Panc1 (cell line): ENCODE measurements at regions not wholly inside any gene's neighbourhood (a gene's known extent, or its start where the extent isn't known, plus 50 kb on each side); places are given as distances from the start of the nearest gene placed in this dataset.

Source experiments
- ATAC-seq: fragments of 200-7000 bp; cut with Tn5 transposase; 2 replicates; pipeline ENCODE4 v1.9.1; 2020; ENCODE audit warnings: mild to moderate bottlenecking, moderate library complexity
- BruUV-seq: library from RNA; stranded (reverse); fragments of 400-500 nt; replicated peaks from 2 replicates; lab custom pipeline; 2021; lab: Mats Ljungman, UMichigan
- CTCF ChIA-PET: fragments of 300-600 bp; sonication (Branson Sonifier 250); formaldehyde crosslinking; loops from one replicate; lab custom pipeline; 2022; ENCODE audit warnings: antibody characterized with exemption; lab: Charles Lee
- POLR2A ChIA-PET: fragments of 300-600 bp; sonication (Branson Sonifier 250); formaldehyde crosslinking; loops from one replicate; lab custom pipeline; 2022; ENCODE audit warnings: antibody characterized with exemption; lab: Charles Lee
- DNase-seq: peaks from one replicate; pipeline ENCODE4 v3.0.0-alpha.2; 2010; ENCODE audit warnings: low read depth, low spot score
- H3K27ac ChIP-seq: 2 replicates; pipeline ENCODE4 v1.5.1; 2011; ENCODE audit warnings: mild to moderate bottlenecking, low read length, inconsistent platforms
- H3K27me3 ChIP-seq: fragments of 200-500 bp; sonication (Bioruptor generic); 2 replicates; pipeline ENCODE4 v1.6.0; 2014; ENCODE audit warnings: low read length, inconsistent platforms; ENCODE audit not compliant: control insufficient read depth, insufficient read depth
- H3K36me3 ChIP-seq: fragments of 200-500 bp; sonication (Bioruptor generic); 2 replicates; pipeline ENCODE4 v1.5.1; 2014; ENCODE audit warnings: inconsistent platforms, mild to moderate bottlenecking, low read length, moderate library complexity; ENCODE audit not compliant: control insufficient read depth, insufficient read depth
- H3K4me1 ChIP-seq: 2 replicates; pipeline ENCODE4 v1.5.1; 2011; ENCODE audit warnings: inconsistent platforms, mild to moderate bottlenecking, low read length, moderate library complexity; ENCODE audit not compliant: control insufficient read depth, insufficient read depth
- H3K4me3 ChIP-seq, 2 experiments: 2 replicates each; pipeline ENCODE4 v1.5.1; 2011 to 2012; ENCODE audit warnings: low read depth in 2 of 2, low read length in 2 of 2, mild to moderate bottlenecking in 2 of 2, inconsistent platforms in 1 of 2, moderate library complexity in 1 of 2
- H3K9me3 ChIP-seq: fragments of 200-500 bp; sonication (Bioruptor generic); 2 replicates; pipeline ENCODE4 v1.5.1; 2014; ENCODE audit warnings: low read depth, mild to moderate bottlenecking, inconsistent platforms, low read length, moderate library complexity; ENCODE audit not compliant: control insufficient read depth, insufficient read depth
- CTCF ChIP-seq: fragments of 450-650 bp; IDR thresholded peaks from 2 replicates; pipeline ENCODE4 v1.5.1; 2017; ENCODE audit warnings: mild to moderate bottlenecking
- POLR2AphosphoS5 ChIP-seq: IDR thresholded peaks from 2 replicates; pipeline ENCODE4 v1.6.1; 2012; ENCODE audit warnings: mild to moderate bottlenecking, low read depth, low read length, moderate library complexity
- SIN3A ChIP-seq: IDR thresholded peaks from 2 replicates; pipeline ENCODE4 v1.6.1; 2012; ENCODE audit warnings: low read depth, mild to moderate bottlenecking, low read length, moderate library complexity, borderline replicate concordance; ENCODE audit not compliant: insufficient read depth
- TCF7L2 ChIP-seq: IDR thresholded peaks from 2 replicates; pipeline ENCODE4 v1.6.1; 2011; ENCODE audit warnings: mild to moderate bottlenecking, low read depth, low read length, inconsistent platforms
- in situ Hi-C: cut with HindIII; loops from 2 replicates; pipeline ENCODE4 v1.10.0; 2016; ENCODE audit warnings: low sequenced_read_pairs, low pct_unique_long_range_greater_than_20kb
- intact Hi-C: fragments of 100-400 bp; cut with micrococcal nuclease; formaldehyde crosslinking; loops from one replicate; pipeline ENCODE4 v1.10.0; 2022; ENCODE audit not compliant: unreplicated experiment
- TF ChIP-seq, protein P1 (sequence below), 2 experiments: IDR thresholded peaks; 2 replicates each; pipeline ENCODE4 v1.6.1; 2011 to 2012; ENCODE audit warnings: low read depth in 2 of 2, control low read depth in 1 of 2, low read length in 1 of 2, mild to moderate bottlenecking in 1 of 2, moderate library complexity in 1 of 2; ENCODE audit not compliant: insufficient read depth in 1 of 2

DNA sequence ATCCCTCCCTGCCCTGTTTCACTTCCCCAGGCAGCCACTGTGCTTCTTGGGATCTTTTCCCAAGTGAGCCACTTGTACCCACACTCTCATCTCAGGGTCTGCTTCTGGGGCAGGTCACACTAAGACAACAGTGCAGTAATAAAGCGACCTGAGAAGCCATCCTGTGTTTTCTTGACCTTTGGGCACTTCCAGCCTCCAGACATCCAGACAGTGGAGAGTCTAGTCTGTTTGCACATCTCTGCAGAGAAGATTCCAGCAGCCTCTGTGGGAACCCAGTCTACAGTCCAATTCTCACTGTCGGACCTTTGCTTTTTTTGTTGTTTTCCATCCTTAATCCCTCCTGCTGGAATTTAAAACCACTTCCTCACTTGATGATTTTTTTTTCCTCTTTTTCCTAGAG, 50.3 kb upstream of the ATP6AP2 start:
- DNase-seq: no peak
- H3K9me3 ChIP-seq: no peaks in the 10 kb centered on the region
- no peaks in the 10 kb centered on the region for H3K27me3 ChIP-seq
- BruUV-seq: no TSS peak
- intact Hi-C loops (no loop called here), in situ Hi-C loops (no loop called here)
- no peak for ATAC-seq
- no peaks in the 10 kb centered on the region for H3K4me1 ChIP-seq
- no peaks in the 10 kb centered on the region for H3K36me3 ChIP-seq
- POLR2A ChIA-PET: no interaction called here
- no peak overlapping the region for H3K27ac ChIP-seq
- TF ChIP-seq TCF7L2: no peak
- TF ChIP-seq CTCF: no peak
- TF ChIP-seq SIN3A: no peak
- no peak for TF ChIP-seq POLR2AphosphoS5
- TF ChIP-seq, protein P1, sequence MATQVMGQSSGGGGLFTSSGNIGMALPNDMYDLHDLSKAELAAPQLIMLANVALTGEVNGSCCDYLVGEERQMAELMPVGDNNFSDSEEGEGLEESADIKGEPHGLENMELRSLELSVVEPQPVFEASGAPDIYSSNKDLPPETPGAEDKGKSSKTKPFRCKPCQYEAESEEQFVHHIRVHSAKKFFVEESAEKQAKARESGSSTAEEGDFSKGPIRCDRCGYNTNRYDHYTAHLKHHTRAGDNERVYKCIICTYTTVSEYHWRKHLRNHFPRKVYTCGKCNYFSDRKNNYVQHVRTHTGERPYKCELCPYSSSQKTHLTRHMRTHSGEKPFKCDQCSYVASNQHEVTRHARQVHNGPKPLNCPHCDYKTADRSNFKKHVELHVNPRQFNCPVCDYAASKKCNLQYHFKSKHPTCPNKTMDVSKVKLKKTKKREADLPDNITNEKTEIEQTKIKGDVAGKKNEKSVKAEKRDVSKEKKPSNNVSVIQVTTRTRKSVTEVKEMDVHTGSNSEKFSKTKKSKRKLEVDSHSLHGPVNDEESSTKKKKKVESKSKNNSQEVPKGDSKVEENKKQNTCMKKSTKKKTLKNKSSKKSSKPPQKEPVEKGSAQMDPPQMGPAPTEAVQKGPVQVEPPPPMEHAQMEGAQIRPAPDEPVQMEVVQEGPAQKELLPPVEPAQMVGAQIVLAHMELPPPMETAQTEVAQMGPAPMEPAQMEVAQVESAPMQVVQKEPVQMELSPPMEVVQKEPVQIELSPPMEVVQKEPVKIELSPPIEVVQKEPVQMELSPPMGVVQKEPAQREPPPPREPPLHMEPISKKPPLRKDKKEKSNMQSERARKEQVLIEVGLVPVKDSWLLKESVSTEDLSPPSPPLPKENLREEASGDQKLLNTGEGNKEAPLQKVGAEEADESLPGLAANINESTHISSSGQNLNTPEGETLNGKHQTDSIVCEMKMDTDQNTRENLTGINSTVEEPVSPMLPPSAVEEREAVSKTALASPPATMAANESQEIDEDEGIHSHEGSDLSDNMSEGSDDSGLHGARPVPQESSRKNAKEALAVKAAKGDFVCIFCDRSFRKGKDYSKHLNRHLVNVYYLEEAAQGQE (IDR thresholded peaks at IDR 0.05; ENCODE audit: insufficient read depth in 1 of 2, low read depth in 2 of 2, low read length in 1 of 2): no peak
- no peak overlapping the region for H3K4me3 ChIP-seq
- CTCF ChIA-PET: no interaction called here

DNA sequence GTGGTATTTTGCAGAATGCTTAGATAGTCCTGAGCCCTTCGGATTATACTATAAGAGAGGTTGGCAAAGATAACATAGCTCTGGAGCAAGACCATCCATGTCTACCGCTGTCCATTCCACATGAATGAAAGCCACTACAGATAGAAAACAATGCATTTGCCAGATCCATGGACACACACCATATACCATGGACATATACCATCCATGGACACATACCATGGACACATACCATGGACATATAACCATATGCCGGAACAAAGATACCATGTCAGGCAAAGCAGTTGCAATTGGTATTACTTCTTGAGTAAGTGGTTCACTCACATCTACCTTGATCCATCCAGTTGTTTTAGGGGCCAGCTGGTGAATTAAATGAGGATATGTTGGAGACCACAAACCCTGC, 53.2 kb upstream of the ATP6AP2 start:
- no peaks in the 10 kb centered on the region for H3K36me3 ChIP-seq
- no peak for ATAC-seq
- intact Hi-C loops (no loop called here), in situ Hi-C loops (no loop called here)
- no TSS peak for BruUV-seq
- DNase-seq: no peak
- CTCF ChIA-PET: no interaction called here
- H3K27me3 ChIP-seq: no peaks in the 10 kb centered on the region
- POLR2A ChIA-PET: no interaction called here
- no peak overlapping the region for H3K4me3 ChIP-seq
- H3K27ac ChIP-seq: no peak overlapping the region
- no peaks in the 10 kb centered on the region for H3K9me3 ChIP-seq
- no peaks in the 10 kb centered on the region for H3K4me1 ChIP-seq
- TF ChIP-seq POLR2AphosphoS5: no peak
- TF ChIP-seq, protein P1 (IDR thresholded peaks at IDR 0.05; ENCODE audit: insufficient read depth in 1 of 2, low read depth in 2 of 2, low read length in 1 of 2): no peak
- TF ChIP-seq SIN3A: no peak
- TF ChIP-seq CTCF: no peak
- no peak for TF ChIP-seq TCF7L2
